Heart left ventricle (tissue), 16 donors: ENCODE measurements at regions not wholly inside any gene's neighbourhood (a gene's known extent, or its start where the extent isn't known, plus 50 kb on each side); places are given as distances from the start of the nearest gene placed in this dataset.
A peak's percentile ranks its signal among the peaks of the same experiment; 100 is the strongest.

Experiments used
- ATAC-seq, 4 donors: fragments of 200-7000 bp; cut with Tn5 transposase; one replicate each; pipeline ENCODE4 v1.9.1; 2020 to 2022; ENCODE audit warnings: moderate library complexity in 4 of 4, mild to moderate bottlenecking in 3 of 4, moderate number of reproducible peaks in 1 of 4
- DNase-seq, 5 donors: peaks; one replicate each; pipeline ENCODE4 v3.0.0-alpha.2; 2020
- H3K27ac ChIP-seq, 12 donors: fragments of 200-600 bp; sonication (generic) in 4 of 12; one replicate each; pipeline versions ENCODE4 v1.5.0 to v1.8.0; 2016 to 2022; ENCODE audit warnings: mild to moderate bottlenecking in 2 of 12
- H3K27me3 ChIP-seq, 9 donors: fragments of 200-600 bp; sonication (generic) in 2 of 9; one replicate each; pipeline versions ENCODE4 v1.5.1 to v1.8.0; 2016 to 2022; ENCODE audit warnings: mild to moderate bottlenecking in 3 of 9
- H3K36me3 ChIP-seq, 9 donors: fragments of 200-600 bp; sonication (generic) in 2 of 9; one replicate each; pipeline versions ENCODE4 v1.5.0 to v1.8.0; 2018 to 2022; ENCODE audit warnings: mild to moderate bottlenecking in 2 of 9
- H3K4me1 ChIP-seq, 12 donors: fragments of 200-600 bp; sonication (generic) in 4 of 12; one replicate each; pipeline versions ENCODE4 v1.5.0 to v1.8.0; 2016 to 2022; ENCODE audit warnings: mild to moderate bottlenecking in 3 of 12
- H3K4me3 ChIP-seq, 12 donors: fragments of 200-600 bp; sonication (generic) in 4 of 12; one replicate each; pipeline versions ENCODE4 v1.5.0 to v1.8.0; 2017 to 2022; ENCODE audit warnings: mild to moderate bottlenecking in 9 of 12, moderate library complexity in 4 of 12
- H3K9me3 ChIP-seq, 12 donors: fragments of 200-600 bp; sonication (generic) in 4 of 12; one replicate each; pipeline versions ENCODE4 v1.5.0 to v1.8.0; 2016 to 2022; ENCODE audit warnings: mild to moderate bottlenecking in 1 of 12
- POLR2A ChIP-seq, 2 donors: fragments of 450-650 bp; IDR thresholded peaks; one replicate each; pipeline ENCODE4 v1.6.1; 2017; ENCODE audit warnings: antibody characterized with exemption in 2 of 2, mild to moderate bottlenecking in 2 of 2, moderate library complexity in 2 of 2
- WGBS, 4 donors: extraction: QIAGEN DNeasy Blood & Tissue Kit in 2 of 4; methylation state at CpG; one replicate each; pipeline versions ENCODE4 v1.1.5 to v1.1.7; 2013 to 2018; 5-methylcytosine and 5-hydroxymethylcytosine counted together
- intact Hi-C, 10 donors: fragments of 100-400 bp; cut with DNase I; formaldehyde crosslinking; loops; one replicate each; pipeline versions ENCODE4 v1.11.1 to v1.14.2; 2022
- TF ChIP-seq, protein P1 (sequence below), 12 donors: fragments of 200-600 bp; sonication (generic) in 4 of 12; IDR thresholded peaks; one replicate each; pipeline versions ENCODE4 v1.5.0 to v1.8.0; 2018 to 2022; ENCODE audit warnings: antibody characterized with exemption in 12 of 12, mild to moderate bottlenecking in 5 of 12
- donor health status: ischemic (EF 13 %, LVEDD 7.1; RV severe dilation, severe dysfunction).
- donor health status: healthy with polysubstance abuse.
- donor health status: DM: no; HTN: yes; CAD: no.
- donor health status: DM: no; HTN: no; CAD: no.
- donor health status: ischemic (EF 25% LVEDD 6.9; RV normal size, moderate dysfunction).
- donor health status: ischemic (EF 25% LVEDD 5.7; RV mildly dilated, moderate dysfunction).
- donor health status: healthy.
- donor health status: DM: yes; HTN: yes; CAD: no.
- donor health status: ischemic (EF 35%, LVEDD 5.7; RV mildly dilated, moderate dysfunction).
- donor health status: nonischemic (EF 11% LVEDD 7.7; RV severe dilation, severe dysfunction).
- donor health status: DM: yes; HTN: yes; CAD: no.
- donor health status: PGD.
- donor health status: ischemic (EF 29% LVEDD 5.4; RV normal size, mild dysfunction).
- donor health status: nonischemic (EF 23%, LVEDD 6.1; RV moderate dilation, normal function).

DNA sequence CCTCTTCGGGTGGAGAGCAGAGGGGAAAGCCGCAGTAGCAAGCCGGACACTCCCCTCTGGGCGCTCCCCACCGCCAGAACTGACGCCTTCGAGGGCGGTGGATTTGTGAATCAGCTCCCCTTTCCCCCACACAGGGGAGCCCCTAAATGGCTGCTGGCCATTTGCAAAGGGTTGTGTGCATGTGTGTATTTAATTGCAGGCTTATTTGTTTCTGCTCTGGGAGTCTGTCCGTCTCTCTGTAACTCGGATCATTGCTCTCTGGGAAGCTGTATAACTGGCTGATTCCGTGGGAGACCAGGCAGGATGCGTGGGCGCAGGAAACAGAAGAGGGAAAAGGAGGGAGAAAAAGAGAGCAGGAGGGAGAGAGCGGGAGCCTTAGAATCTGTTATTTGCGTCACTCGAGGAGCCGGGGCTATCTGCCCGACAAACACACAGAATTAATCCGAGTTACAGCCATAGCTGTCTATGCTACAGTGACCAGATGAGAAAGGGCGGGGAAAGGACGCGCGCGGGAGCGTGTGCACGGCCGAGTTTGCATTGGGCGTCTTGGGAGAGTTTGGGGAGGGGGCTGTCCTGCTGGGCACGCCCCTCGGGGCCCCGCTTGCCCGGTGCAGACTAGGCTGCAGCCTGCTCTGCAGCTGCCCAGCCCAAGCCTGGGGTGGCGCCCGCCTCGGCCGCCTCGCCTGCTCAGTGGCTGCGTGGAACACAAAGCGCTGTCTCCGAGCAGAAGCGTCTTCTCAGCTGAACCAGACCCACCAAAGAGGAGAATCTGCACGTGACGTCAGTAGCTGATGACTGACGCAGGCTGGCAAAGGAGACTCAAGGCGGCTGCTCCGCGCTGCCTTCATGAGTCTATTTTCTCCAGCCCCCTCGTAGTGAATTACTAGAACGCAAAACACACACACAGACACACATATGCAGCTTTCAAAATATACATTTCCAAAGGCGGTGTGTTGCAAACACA lies 105.3 kb upstream of the HSD17B12 start:
- TF ChIP-seq POLR2A (IDR thresholded peaks at IDR 0.05): no peak
- peak overlapping the region in 2 of 12 donors; percentile 28 to 34 for H3K27ac ChIP-seq
- no peaks in the 10 kb centered on the region for H3K36me3 ChIP-seq
- H3K4me1 ChIP-seq: peaks cover 0 to 68% (median 28%) of the 10 kb centered on the region in 12 donors
- intact Hi-C loops: loop anchor here in 7 of 10 donors (5.0 to 10.0 kb wide), 8 partner anchors 67 to 277 kb away; partner anchors contain the start of gene HSD17B12 (in 1 of the 7)
- H3K4me3 ChIP-seq: peak overlapping the region; percentile 22 to 58 (median 44)
- H3K27me3 ChIP-seq: peaks cover 16 to 98% (median 48%) of the 10 kb centered on the region in 9 donors
- H3K9me3 ChIP-seq: no peaks in the 10 kb centered on the region
- peak in 3 of 4 donors; percentile 65 to 72 (median 68) for ATAC-seq
- 1% methylated on average over 37 to 50 of the region's 50 CpGs for WGBS, 4 donors
- peak; percentile 27 to 49 (median 40) for DNase-seq

DNA sequence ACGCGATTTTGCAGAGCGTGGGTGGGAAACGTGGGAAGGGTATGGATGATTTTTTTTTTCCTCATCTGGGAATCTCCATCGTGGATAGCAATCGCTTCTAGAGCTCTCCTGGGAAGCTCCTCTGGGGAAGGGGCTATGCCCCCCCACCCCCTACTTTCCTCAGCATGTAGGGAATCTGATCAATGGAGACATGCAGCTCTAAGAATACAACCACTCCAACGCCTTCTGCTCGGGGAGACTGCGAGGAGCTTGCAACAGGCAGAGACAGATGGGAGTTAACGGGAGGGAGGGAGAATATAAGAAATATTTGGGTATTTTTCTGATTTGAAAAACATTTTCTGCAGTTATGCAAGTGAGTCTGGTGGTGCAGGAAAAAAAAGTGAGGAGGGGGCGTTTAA lies 104.6 kb upstream of the HSD17B12 start:
- H3K4me3 ChIP-seq: peak overlapping the region; percentile 22 to 58 (median 44)
- DNase-seq (no peak), ATAC-seq (no peak)
- TF ChIP-seq, protein P1, sequence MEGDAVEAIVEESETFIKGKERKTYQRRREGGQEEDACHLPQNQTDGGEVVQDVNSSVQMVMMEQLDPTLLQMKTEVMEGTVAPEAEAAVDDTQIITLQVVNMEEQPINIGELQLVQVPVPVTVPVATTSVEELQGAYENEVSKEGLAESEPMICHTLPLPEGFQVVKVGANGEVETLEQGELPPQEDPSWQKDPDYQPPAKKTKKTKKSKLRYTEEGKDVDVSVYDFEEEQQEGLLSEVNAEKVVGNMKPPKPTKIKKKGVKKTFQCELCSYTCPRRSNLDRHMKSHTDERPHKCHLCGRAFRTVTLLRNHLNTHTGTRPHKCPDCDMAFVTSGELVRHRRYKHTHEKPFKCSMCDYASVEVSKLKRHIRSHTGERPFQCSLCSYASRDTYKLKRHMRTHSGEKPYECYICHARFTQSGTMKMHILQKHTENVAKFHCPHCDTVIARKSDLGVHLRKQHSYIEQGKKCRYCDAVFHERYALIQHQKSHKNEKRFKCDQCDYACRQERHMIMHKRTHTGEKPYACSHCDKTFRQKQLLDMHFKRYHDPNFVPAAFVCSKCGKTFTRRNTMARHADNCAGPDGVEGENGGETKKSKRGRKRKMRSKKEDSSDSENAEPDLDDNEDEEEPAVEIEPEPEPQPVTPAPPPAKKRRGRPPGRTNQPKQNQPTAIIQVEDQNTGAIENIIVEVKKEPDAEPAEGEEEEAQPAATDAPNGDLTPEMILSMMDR (IDR thresholded peaks at IDR 0.05): no peak
- no peak overlapping the region for H3K27ac ChIP-seq
- WGBS, 4 donors: 1% methylated on average over 11 of the region's 11 CpGs
- peaks cover 22 to 100% (median 55%) of the 10 kb centered on the region in 9 donors for H3K27me3 ChIP-seq
- no peaks in the 10 kb centered on the region for H3K9me3 ChIP-seq
- no peaks in the 10 kb centered on the region for H3K36me3 ChIP-seq
- intact Hi-C loops: loop anchor here in 7 of 10 donors (5.0 to 10.0 kb wide), 8 partner anchors 66 to 276 kb away; partner anchors contain the start of gene HSD17B12 (in 1 of the 7)
- peaks cover 0 to 75% (median 35%) of the 10 kb centered on the region in 12 donors for H3K4me1 ChIP-seq

DNA sequence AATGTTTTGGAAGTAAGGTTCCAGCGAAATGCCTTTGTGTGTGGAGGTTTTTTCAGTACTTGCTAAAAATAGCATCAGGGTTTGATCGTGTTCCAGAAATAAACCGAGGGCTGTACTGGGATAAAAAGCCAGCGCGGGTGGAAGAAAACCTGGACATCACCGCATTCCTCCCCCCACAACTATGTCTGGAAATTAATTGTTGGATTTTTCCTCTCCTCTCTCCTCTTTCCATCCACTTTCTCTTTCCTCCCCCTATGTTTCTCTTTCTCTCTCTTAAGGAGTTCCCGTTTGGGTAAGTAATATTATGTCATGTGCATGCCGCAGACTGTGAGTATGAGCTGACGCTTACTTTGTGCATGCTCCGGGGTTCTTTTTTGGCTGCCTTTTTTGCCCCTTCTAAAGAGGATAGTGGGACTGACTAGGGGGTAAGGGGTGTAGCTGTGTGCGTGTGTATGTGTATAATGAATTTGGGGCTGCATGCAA lies 104.2 kb upstream of the HSD17B12 start:
- H3K36me3 ChIP-seq: no peaks in the 10 kb centered on the region
- intact Hi-C loops: loop anchor here in 7 of 10 donors (5.0 to 10.0 kb wide), 8 partner anchors 66 to 276 kb away; partner anchors contain the start of gene HSD17B12 (in 1 of the 7)
- peaks cover 0 to 79% (median 39%) of the 10 kb centered on the region in 12 donors for H3K4me1 ChIP-seq
- TF ChIP-seq POLR2A (IDR thresholded peaks at IDR 0.05): no peak
- TF ChIP-seq, protein P1 (IDR thresholded peaks at IDR 0.05): no peak
- peaks cover 24 to 100% (median 58%) of the 10 kb centered on the region in 9 donors for H3K27me3 ChIP-seq
- no peak overlapping the region for H3K27ac ChIP-seq
- no peak for DNase-seq
- no peaks in the 10 kb centered on the region for H3K9me3 ChIP-seq
- ATAC-seq: peak in 2 of 4 donors; percentile 40
- peak overlapping the region in 11 of 12 donors; percentile 25 to 58 (median 45) for H3K4me3 ChIP-seq
- WGBS, 4 donors: 3 to 5% (median 4%) methylated on average over 11 of the region's 11 CpGs

DNA sequence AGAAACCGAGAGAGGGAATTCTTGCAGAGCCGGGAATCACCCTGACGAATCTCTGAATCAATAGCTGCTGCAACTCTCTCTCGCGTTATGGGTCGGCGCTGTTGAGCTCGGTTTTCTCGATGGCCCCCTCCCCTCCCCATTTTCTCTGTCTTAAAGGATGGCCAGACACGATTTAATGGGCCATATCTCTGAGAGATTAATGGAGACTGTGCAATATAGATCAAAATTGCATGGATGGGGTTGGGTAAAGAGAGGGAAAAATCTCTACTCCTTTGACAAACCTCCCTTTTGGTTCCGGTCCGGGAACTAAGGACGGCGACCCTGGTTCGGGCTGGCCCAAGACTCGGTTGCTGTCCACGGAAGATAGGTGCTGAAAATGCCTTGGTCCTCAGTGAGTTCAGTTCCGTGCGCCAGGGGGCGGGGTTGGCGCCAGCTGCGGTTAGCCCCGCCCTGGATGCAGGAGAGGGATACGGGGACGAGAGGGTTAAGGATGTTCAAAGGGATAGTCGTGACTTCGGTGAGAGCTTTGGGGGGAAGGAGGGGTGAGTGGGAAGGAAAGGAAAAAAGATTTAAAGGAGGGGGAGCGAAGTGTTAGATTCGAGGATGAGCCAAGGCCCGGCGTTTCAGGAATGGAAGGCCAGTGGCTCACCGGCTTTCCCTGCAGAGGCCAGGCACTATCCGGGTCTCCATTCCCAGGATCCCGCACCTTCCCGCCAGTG lies 103.6 kb upstream of the HSD17B12 start:
- peak; percentile 45 to 66 (median 56) for DNase-seq
- intact Hi-C loops: loop anchor here in 7 of 10 donors (5.0 to 10.0 kb wide), 8 partner anchors 65 to 275 kb away; partner anchors contain the start of gene HSD17B12 (in 1 of the 7)
- WGBS, 4 donors: 2 to 4% (median 3%) methylated on average over 34 to 35 of the region's 35 CpGs

More for the DNA sequence above, 103.6 kb upstream of the HSD17B12 start:
- no peaks in the 10 kb centered on the region for H3K9me3 ChIP-seq
- TF ChIP-seq, protein P1 (IDR thresholded peaks at IDR 0.05): peak; percentile 7 to 57 (median 26)
- TF ChIP-seq POLR2A (IDR thresholded peaks at IDR 0.05): no peak
- no peaks in the 10 kb centered on the region for H3K36me3 ChIP-seq
- peak; percentile 19 to 47 (median 36) for ATAC-seq
- H3K4me3 ChIP-seq: peak overlapping the region in 9 of 12 donors; percentile 26 to 58 (median 46)
- H3K4me1 ChIP-seq: peaks cover 0 to 85% (median 39%) of the 10 kb centered on the region in 12 donors
- H3K27ac ChIP-seq: no peak overlapping the region
- H3K27me3 ChIP-seq: peaks cover 26 to 100% (median 60%) of the 10 kb centered on the region in 9 donors
